CD4-positive, alpha-beta memory T cell (primary cell): ENCODE measurements at regions not wholly inside any gene's neighbourhood (a gene's known extent, or its start where the extent isn't known, plus 50 kb on each side); places are given as distances from the start of the nearest gene placed in this dataset.

Experiments
- CTCF ChIA-PET: fragments of 350-600 bp; sonication (Branson Sonifier 250); formaldehyde crosslinking; loops from one replicate; lab custom pipeline; 2021; ENCODE audit warnings: inconsistent platforms; ENCODE audit not compliant: partially characterized antibody; lab: Charles Lee
- POLR2A ChIA-PET: fragments of 350-600 bp; sonication (Branson Sonifier 250); formaldehyde crosslinking; loops from one replicate; lab custom pipeline; 2021; ENCODE audit not compliant: partially characterized antibody; lab: Charles Lee
- DNase-seq, 5 donors: peaks; one replicate each; pipeline versions ENCODE4 v3.0.0 to v3.0.0-alpha.2; 2020 to 2022; ENCODE audit warnings: mixed read lengths in 1 of 5
- H3K27ac ChIP-seq: one replicate; pipeline ENCODE4 v1.7.0; 2013; ENCODE audit warnings: low read depth, low read length
- H3K27me3 ChIP-seq: 2 replicates; pipeline ENCODE4 v1.7.0; 2013; ENCODE audit warnings: mild to moderate bottlenecking, low read length, moderate library complexity; ENCODE audit not compliant: insufficient read depth
- H3K36me3 ChIP-seq: 2 replicates; pipeline ENCODE4 v1.7.0; 2013; ENCODE audit warnings: mild to moderate bottlenecking, low read length, moderate library complexity; ENCODE audit not compliant: insufficient read depth
- H3K4me1 ChIP-seq: 2 replicates; pipeline ENCODE4 v1.7.0; 2013; ENCODE audit warnings: mild to moderate bottlenecking, low read length, moderate library complexity; ENCODE audit not compliant: insufficient read depth
- H3K4me3 ChIP-seq, 2 donors: one replicate each; pipeline ENCODE4 v1.7.0; 2013; ENCODE audit warnings: low read length in 2 of 2, mild to moderate bottlenecking in 1 of 2
- H3K9me3 ChIP-seq, 2 donors: one replicate each; pipeline ENCODE4 v1.7.0; 2013; ENCODE audit warnings: low read length in 2 of 2, control low read depth in 1 of 2; ENCODE audit not compliant: control insufficient read depth in 1 of 2
- H3K27ac Mint-ChIP-seq, 7 donors: one replicate each; pipeline ENCODE4 v1.8.0; 2020 to 2021; ENCODE audit warnings: mixed read lengths in 7 of 7, mild to moderate bottlenecking in 6 of 7, inconsistent platforms in 3 of 7, moderate library complexity in 3 of 7
- H3K27me3 Mint-ChIP-seq, 2 donors: one replicate each; pipeline ENCODE4 v1.8.0; 2020 to 2021; ENCODE audit warnings: mixed read lengths in 2 of 2
- H3K36me3 Mint-ChIP-seq, 2 donors: one replicate each; pipeline ENCODE4 v1.8.0; 2020 to 2021; ENCODE audit warnings: mixed read lengths in 2 of 2, inconsistent platforms in 1 of 2, mild to moderate bottlenecking in 1 of 2
- H3K4me1 Mint-ChIP-seq, 4 donors: one replicate each; pipeline ENCODE4 v1.8.0; 2020 to 2021; ENCODE audit warnings: mixed read lengths in 4 of 4, mild to moderate bottlenecking in 1 of 4
- H3K4me3 Mint-ChIP-seq, 8 donors: one replicate each; pipeline ENCODE4 v1.8.0; 2020 to 2021; ENCODE audit warnings: mixed read lengths in 8 of 8, mild to moderate bottlenecking in 7 of 8, moderate library complexity in 6 of 8, inconsistent platforms in 3 of 8
- H3K9me3 Mint-ChIP-seq, 8 donors: one replicate each; pipeline ENCODE4 v1.8.0; 2020 to 2021; ENCODE audit warnings: mixed read lengths in 8 of 8, mild to moderate bottlenecking in 5 of 8, inconsistent platforms in 3 of 8, moderate library complexity in 1 of 8
- intact Hi-C: fragments of 100-400 bp; cut with micrococcal nuclease; formaldehyde crosslinking; loops from one replicate; pipeline ENCODE4 v1.15.1; 2023

GRCh38 chr1:30307182-30307581, 416.2 kb downstream of the MATN1 start:
- H3K9me3 ChIP-seq, result no peaks in the 10 kb centered on the region
- no peak overlapping the region for H3K27ac Mint-ChIP-seq
- no peak overlapping the region for H3K27ac ChIP-seq
- H3K36me3 Mint-ChIP-seq, result no peaks in the 10 kb centered on the region
- H3K27me3 Mint-ChIP-seq, result peaks cover 16 to 18% of the 10 kb centered on the region in 2 donors
- no peaks in the 10 kb centered on the region for H3K4me1 Mint-ChIP-seq
- H3K4me1 ChIP-seq, result no peaks in the 10 kb centered on the region
- H3K9me3 Mint-ChIP-seq, result peaks cover 0 to 2% (median 0%) of the 10 kb centered on the region in 8 donors
- intact Hi-C loops, result no loop called here
- CTCF ChIA-PET, result no interaction called here
- no peak for DNase-seq
- no peaks in the 10 kb centered on the region for H3K36me3 ChIP-seq
- no peak overlapping the region for H3K4me3 Mint-ChIP-seq
- no peak overlapping the region for H3K4me3 ChIP-seq
- POLR2A ChIA-PET, result no interaction called here
- no peaks in the 10 kb centered on the region for H3K27me3 ChIP-seq

DNA sequence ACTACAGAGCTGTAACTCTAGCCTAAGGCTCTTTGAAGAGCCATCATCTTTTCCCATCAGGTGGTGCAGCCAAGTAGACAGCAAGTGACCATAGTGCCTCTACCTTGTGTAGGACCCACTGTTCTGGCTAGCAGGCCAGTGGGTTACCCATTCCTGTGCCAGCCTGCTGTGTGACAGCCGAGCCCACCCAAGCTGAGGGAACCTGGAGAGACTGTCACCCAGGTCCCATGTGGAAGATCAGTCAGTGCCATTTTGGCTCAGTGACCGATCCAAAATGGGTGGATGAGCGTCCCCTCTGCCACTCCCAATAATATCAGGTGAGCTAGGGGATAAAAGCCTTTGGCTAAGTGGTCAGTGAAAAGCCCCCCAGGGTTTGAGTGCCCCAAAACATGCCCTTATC, 417.9 kb downstream of the MATN1 start:
- ChIA-PET CTCF (no interaction called here), POLR2A (no interaction called here)
- H3K27me3 ChIP-seq, result no peaks in the 10 kb centered on the region
- H3K27ac Mint-ChIP-seq, result no peak overlapping the region
- H3K4me1 ChIP-seq, result no peaks in the 10 kb centered on the region
- H3K36me3 Mint-ChIP-seq, result no peaks in the 10 kb centered on the region
- H3K9me3 Mint-ChIP-seq, result peaks cover 0 to 2% (median 0%) of the 10 kb centered on the region in 8 donors
- H3K9me3 ChIP-seq, result no peaks in the 10 kb centered on the region
- no peak overlapping the region for H3K27ac ChIP-seq
- intact Hi-C loops, result no loop called here
- no peaks in the 10 kb centered on the region for H3K4me1 Mint-ChIP-seq
- no peaks in the 10 kb centered on the region for H3K36me3 ChIP-seq
- no peak overlapping the region for H3K4me3 Mint-ChIP-seq
- no peak overlapping the region for H3K4me3 ChIP-seq
- no peak for DNase-seq
- H3K27me3 Mint-ChIP-seq, result peaks cover 12 to 22% of the 10 kb centered on the region in 2 donors

- Mint-ChIP-seq H3K27ac (no peak overlapping the region), H3K4me1 (no peaks in the 10 kb centered on the region), H3K27me3 (peaks cover 11 to 24% of the 10 kb centered on the region in 2 donors), H3K9me3 (peaks cover 0 to 2% (median 0%) of the 10 kb centered on the region in 8 donors), H3K36me3 (no peaks in the 10 kb centered on the region), H3K4me3 (no peak overlapping the region)
- H3K4me3 ChIP-seq, result no peak overlapping the region
- H3K9me3 ChIP-seq, result no peaks in the 10 kb centered on the region
- CTCF ChIA-PET, result no interaction called here
- H3K27ac ChIP-seq, result no peak overlapping the region
- intact Hi-C loops, result no loop called here
- no peaks in the 10 kb centered on the region for H3K27me3 ChIP-seq
- no peak for DNase-seq
- no peaks in the 10 kb centered on the region for H3K4me1 ChIP-seq
- no peaks in the 10 kb centered on the region for H3K36me3 ChIP-seq
- POLR2A ChIA-PET, result no interaction called here
These were observed 418.3 kb downstream of the MATN1 start for GRCh38 chr1:30305061-30305460.

- no peaks in the 10 kb centered on the region for H3K9me3 ChIP-seq
- Mint-ChIP-seq H3K27me3 (peaks cover 14 to 28% of the 10 kb centered on the region in 2 donors), H3K36me3 (no peaks in the 10 kb centered on the region), H3K4me3 (no peak overlapping the region), H3K9me3 (peaks cover 0 to 2% (median 0%) of the 10 kb centered on the region in 8 donors), H3K4me1 (no peaks in the 10 kb centered on the region), H3K27ac (no peak overlapping the region)
- ChIA-PET POLR2A (no interaction called here), CTCF (no interaction called here)
- no peaks in the 10 kb centered on the region for H3K27me3 ChIP-seq
- no peak overlapping the region for H3K4me3 ChIP-seq
- DNase-seq, result no peak
- H3K36me3 ChIP-seq, result no peaks in the 10 kb centered on the region
- no peaks in the 10 kb centered on the region for H3K4me1 ChIP-seq
- H3K27ac ChIP-seq, result no peak overlapping the region
- intact Hi-C loops, result no loop called here
These were observed 419.3 kb downstream of the MATN1 start for GRCh38 chr1:30304080-30304479.

GRCh38 chr1:30303387-30303786, 420.0 kb downstream of the MATN1 start:
- intact Hi-C loops, result no loop called here
- CTCF ChIA-PET, result no interaction called here
- Histone ChIP-seq H3K36me3 (no peaks in the 10 kb centered on the region), H3K4me3 (no peak overlapping the region), H3K4me1 (no peaks in the 10 kb centered on the region), H3K27me3 (no peaks in the 10 kb centered on the region), H3K9me3 (no peaks in the 10 kb centered on the region), H3K27ac (no peak overlapping the region)
- Mint-ChIP-seq H3K36me3 (no peaks in the 10 kb centered on the region), H3K4me3 (no peak overlapping the region), H3K27me3 (peaks cover 14 to 28% of the 10 kb centered on the region in 2 donors), H3K9me3 (peaks cover 0 to 2% (median 0%) of the 10 kb centered on the region in 8 donors), H3K27ac (no peak overlapping the region), H3K4me1 (no peaks in the 10 kb centered on the region)
- no peak for DNase-seq
- POLR2A ChIA-PET, result no interaction called here

GRCh38 chr1:30302858-30303257, 420.5 kb downstream of the MATN1 start:
- Mint-ChIP-seq H3K36me3 (no peaks in the 10 kb centered on the region), H3K4me1 (no peaks in the 10 kb centered on the region), H3K27me3 (peaks cover 14 to 29% of the 10 kb centered on the region in 2 donors), H3K27ac (no peak overlapping the region), H3K9me3 (peaks cover 0 to 2% (median under 1%) of the 10 kb centered on the region in 8 donors), H3K4me3 (no peak overlapping the region)
- intact Hi-C loops, result no loop called here
- ChIA-PET CTCF (no interaction called here), POLR2A (no interaction called here)
- H3K4me3 ChIP-seq, result no peak overlapping the region
- no peak for DNase-seq
- H3K27ac ChIP-seq, result no peak overlapping the region
- no peaks in the 10 kb centered on the region for H3K27me3 ChIP-seq
- no peaks in the 10 kb centered on the region for H3K9me3 ChIP-seq
- H3K4me1 ChIP-seq, result no peaks in the 10 kb centered on the region
- H3K36me3 ChIP-seq, result no peaks in the 10 kb centered on the region

DNA sequence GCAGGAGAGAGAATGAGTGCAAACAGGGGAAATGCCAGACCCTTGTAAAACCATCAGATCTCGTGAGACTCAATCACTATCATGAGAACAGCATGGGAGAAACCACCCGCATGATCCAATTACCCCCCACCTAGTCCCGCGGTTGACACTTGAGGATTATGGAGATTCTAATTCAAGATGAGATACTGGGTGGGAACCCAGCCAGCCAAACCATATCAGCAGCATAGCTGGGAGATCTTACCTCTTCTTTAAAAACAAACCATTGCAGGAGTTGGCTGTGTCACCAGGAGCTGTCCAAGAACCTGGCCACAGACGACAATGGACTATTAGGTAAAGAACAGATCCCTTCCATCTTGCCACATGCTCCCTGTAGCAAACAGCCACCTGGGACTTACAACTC, 422.7 kb downstream of the MATN1 start:
- Mint-ChIP-seq H3K4me3 (no peak overlapping the region), H3K36me3 (no peaks in the 10 kb centered on the region), H3K27me3 (peaks cover 16 to 27% of the 10 kb centered on the region in 2 donors), H3K27ac (no peak overlapping the region), H3K9me3 (peaks cover 0 to 11% (median 5%) of the 10 kb centered on the region in 8 donors), H3K4me1 (no peaks in the 10 kb centered on the region)
- ChIA-PET POLR2A (no interaction called here), CTCF (no interaction called here)
- Histone ChIP-seq H3K9me3 (no peaks in the 10 kb centered on the region), H3K36me3 (no peaks in the 10 kb centered on the region), H3K27me3 (no peaks in the 10 kb centered on the region), H3K4me1 (no peaks in the 10 kb centered on the region), H3K4me3 (no peak overlapping the region), H3K27ac (no peak overlapping the region)
- intact Hi-C loops, result no loop called here
- DNase-seq, result no peak

DNA sequence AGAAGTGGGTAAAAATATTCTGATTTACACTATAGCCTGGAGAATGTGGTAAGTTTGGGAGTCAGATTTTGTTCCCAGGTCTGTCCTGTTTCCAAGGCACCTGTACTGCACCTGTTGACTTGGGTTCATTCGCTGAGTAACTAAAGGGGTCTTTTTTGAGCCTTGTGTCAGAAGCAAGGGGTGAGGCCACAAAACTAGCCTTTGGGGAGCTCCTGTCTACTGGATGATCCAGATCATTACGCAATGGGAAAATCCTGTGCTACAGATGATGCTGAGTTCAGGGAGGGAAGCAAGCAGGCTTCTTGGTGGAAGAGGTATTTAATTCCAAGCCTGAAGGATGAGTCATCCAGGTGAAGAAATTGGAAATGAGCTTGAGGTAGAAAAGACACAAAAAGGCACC, 424.0 kb downstream of the MATN1 start:
- no peak for DNase-seq
- H3K27ac Mint-ChIP-seq, result no peak overlapping the region
- H3K4me3 Mint-ChIP-seq, result no peak overlapping the region
- H3K4me1 Mint-ChIP-seq, result no peaks in the 10 kb centered on the region
- no peaks in the 10 kb centered on the region for H3K4me1 ChIP-seq
- ChIA-PET POLR2A (interaction anchor here (1.0 kb wide), 1 partner anchor 11 kb away, joined by 3 read pairs; no protein-coding TSS in a partner anchor), CTCF (no interaction called here)
- H3K4me3 ChIP-seq, result no peak overlapping the region
- H3K36me3 Mint-ChIP-seq, result no peaks in the 10 kb centered on the region
- intact Hi-C loops, result no loop called here
- H3K27me3 Mint-ChIP-seq, result peaks cover 17 to 31% of the 10 kb centered on the region in 2 donors
- no peaks in the 10 kb centered on the region for H3K36me3 ChIP-seq
- H3K9me3 ChIP-seq, result no peaks in the 10 kb centered on the region
- H3K27me3 ChIP-seq, result no peaks in the 10 kb centered on the region
- H3K27ac ChIP-seq, result no peak overlapping the region
- peaks cover 0 to 11% (median 5%) of the 10 kb centered on the region in 8 donors for H3K9me3 Mint-ChIP-seq
